ENCODE measurements at regions not wholly inside any gene's neighbourhood (a gene's known extent, or its start where the extent isn't known, plus 50 kb on each side); places are given as distances from the start of the nearest gene placed in this dataset.
"Not testable (repeated sequence)": the region's sequence is repeated elsewhere in the genome, so short reads cannot be mapped to it uniquely, and the experiment has no call there.

DNA sequence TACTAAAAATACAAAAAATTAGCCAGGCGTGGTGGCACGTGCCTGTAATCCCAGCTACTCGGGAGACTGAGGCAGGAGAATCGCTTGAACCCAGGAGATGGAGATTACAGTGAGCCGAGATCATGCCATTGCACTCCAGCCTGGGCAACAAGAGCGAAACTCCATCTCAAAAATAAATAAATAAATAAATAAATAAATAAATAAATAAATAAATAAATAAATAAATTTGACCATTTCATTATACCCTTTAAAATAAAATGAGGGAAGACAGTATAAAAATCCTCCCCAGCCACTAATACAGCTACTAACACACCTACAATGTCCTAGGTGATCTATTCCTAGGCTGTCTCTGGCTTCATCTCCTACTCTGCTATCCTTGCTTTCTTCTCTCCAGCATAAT, 562.8 kb downstream of the ZBBX start:
- not testable (repeated sequence) for DNase-seq

DNA sequence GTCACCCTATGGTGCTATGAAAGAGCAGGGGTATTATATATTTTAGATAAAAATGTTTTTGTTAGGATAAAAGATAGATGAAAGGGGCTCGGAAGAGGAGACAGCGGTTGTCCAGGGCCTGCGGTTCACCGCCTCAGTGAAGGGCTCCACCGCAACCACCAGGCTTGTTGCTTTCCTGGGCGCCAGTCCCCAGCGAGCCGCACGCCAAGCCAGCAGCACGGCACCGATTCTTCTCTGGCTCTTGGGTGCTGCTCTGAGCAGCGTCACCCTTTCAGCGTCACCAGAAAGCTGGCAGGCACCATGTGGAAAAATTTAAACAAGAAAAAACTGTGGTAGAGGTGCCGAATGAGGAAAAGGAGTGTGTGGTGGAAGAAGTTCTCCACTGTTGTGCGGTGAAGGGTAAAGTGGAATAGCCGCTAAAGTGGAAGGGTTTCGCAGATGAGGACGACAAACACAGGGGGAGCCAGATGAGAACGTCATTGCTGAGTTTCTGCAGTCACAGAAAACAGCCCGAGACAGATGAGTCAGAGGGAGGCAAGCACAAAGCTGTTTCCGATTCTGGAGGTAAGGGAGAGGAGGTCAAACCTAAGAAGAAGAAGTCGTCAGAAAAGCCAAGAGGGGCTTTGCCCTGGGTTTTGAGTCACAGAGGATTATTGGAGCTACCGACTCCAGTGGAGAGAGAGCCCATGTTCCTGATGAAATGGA, 569.2 kb downstream of the ZBBX start:
- DNase-seq = no peak

DNA sequence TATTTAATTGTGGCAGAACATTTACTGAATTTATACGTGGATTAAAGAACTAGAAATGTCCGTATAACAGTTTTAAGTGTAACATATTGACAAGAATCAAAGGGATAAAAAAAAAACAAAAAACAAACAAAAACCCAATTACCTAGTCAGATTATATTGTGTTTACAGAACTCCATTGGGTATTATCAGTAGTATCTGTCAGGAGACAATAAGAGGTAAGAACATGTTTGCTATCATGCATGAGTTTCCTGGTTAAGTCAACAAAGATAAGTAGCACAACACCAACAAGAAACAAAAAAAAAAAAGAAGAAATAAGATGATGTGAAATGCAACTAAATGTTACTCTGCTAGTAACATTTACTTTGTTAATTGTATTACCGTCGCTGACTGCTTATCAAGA, 570.6 kb downstream of the ZBBX start:
- DNase-seq = no peak

DNA sequence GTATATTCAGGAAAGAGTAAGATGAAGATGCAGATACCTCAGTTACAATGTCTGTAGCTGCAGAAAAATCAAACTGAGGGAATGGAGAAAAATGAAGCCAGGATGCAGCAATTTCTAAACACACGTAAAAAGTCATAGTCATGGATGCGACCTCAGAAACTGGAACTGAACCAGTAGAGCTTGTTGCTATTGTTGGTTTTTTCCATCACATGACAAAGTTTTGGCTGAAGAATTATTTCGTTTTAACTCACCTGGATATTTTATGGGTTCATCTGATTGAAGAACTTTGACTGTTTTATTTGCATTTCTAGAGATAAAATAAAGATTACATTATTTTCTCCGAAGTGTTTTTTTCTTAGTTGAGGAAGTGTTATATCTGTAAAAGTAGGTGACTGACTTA, 591.2 kb downstream of the ZBBX start:
- DNase-seq = no peak

DNA sequence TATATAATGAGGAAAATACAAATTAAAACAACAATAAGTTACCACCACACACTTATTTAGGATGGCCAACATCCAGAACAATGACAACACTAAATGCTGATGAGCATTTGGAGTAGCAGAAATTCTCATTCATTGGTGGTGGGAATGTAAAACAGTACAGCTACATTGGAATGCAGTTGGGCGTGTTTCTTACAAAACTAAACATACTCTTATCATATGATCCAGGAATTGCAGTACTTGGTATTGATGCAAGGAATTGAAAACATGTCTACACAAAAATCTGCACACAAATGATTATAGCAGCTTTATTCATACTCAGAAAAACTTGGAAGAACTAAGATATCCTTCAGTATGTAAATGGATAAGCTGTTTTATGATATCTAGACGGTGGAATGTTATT, 594.2 kb downstream of the ZBBX start:
- DNase-seq = no peak

DNA sequence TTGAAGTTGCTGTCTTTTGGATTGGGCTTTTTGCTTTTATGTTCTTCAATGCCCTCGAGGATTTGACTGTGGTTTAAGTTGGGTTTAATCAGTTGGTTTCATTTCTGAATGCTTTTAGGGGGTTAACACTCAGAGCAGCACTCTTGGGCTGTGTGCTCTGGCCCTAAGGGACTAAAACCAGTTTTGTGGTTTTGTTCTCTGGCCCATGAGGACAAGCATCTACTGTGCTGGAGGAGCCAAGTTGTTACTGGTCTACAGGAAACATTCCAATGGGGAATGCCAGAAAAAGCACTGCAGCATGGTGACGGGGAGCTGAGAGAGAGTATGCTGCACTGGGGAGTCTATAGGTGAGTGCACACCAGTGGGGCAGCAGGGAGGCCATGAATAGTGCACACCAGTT, 596.9 kb downstream of the ZBBX start:
- no peak for DNase-seq

DNA sequence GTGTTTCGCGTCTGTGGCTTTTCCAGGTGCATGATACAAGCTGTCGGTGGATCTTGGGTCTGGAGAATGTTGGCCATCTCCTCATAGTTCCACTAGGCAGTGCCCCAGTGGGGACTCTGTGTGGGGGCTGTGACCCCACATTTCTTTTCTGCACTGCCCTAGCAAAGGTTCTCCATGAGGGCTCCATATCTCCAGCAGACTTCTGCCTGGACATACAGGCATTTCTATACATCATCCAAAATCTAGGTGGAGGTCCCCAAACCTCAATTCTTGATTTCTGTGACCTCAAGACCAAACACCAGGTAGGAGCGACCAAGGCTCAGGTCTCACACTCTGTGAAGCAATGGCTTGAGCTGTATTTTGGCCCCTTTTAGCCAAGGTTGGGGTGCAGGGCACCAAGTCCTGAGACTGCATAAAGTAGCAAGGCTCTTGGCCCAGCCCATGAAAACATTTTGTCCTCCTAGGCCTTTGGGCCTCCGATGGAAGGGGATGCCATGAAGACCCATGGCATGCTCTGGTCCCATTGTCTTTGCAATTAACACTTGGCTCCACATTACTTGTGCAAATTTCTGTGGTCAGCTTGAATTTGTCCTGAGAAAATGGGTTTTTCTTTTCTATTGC, 615.3 kb downstream of the ZBBX start:
- DNase-seq = no peak

DNA sequence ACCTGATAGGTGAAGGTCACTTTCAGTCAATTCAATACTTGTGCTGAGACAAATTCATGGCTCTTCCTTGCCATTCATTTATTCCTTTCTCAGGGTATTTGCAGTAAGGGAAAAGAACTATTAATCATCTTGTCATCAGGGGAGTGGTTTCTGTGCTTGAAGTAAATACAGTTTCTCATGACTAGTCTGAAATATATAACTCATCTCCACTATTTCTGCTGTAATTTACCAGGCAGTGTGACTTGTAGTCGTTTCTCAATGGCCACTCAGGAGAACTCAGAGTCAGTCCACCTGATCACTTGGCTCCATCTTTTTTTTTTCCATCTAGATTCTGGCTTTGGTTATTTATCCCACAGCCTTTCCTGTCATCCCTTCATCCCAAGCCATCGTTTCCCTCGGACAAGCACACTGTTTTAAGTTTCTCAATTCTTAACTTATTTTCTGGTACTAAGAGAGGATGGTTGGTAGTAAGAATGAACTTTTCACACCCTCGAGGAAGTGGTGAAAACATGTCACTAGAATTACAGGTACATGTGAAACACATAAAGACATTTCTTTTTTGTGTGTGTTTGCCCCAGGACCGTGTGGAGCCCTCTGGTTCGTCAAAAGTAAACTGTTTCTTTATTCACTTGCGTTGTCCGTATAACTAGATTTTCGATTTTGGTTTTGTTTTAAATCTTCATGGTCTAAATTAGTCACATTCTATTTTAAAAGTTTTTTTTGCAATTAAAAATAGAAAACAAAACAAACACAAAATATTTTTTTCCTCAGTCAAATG, 620.2 kb downstream of the ZBBX start:
- no peak for DNase-seq

DNA sequence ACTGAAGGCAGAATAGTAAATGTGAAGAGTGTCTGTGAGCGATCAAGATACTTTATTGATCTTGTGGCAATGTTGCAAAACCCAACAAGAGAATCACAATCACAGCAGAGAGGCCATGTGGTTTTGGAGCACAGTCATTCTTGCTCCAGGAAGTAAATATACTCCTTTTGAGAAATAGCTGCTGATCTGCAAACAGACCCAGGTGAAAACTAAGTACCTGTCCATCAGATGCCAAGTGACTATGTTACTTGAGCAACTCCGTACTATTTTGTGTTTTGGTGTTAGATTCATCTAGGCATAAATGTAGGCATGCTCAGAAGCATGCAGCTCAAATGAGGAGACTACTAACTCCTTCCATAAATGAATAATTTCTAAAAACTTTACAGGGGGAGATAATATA, 627.9 kb downstream of the ZBBX start:
- no peak for DNase-seq

DNA sequence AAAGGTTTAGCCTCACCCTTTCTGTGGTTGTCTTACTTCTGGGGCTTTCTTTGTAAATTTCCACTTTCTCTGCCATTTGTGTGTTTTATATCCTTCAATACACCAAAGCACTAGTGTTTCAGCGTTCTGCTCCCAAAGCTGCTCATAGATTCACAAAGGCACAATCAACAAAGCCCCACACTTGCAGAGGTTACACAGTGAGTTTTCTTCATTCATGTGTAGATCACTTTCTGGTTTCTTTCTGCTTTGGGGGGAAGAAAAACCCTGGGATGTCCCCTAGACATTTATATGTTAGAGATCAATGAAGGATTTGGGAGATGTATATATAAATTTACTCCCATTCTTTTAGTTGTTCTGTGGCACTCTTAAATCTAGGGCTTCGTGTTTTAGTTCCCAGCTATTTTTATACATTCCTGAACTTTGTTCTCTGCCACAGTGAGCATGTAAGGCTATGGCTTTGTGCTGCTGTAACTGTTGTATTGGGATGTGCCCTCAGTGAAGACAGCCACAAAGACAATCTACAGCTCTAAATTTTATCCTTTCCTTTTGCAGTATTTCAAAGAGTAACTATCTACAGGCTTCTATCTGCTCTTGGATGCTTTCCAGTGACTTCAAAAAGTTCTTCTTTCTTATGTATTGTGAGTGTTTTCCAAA, 636.5 kb downstream of the ZBBX start:
- no peak for DNase-seq

DNA sequence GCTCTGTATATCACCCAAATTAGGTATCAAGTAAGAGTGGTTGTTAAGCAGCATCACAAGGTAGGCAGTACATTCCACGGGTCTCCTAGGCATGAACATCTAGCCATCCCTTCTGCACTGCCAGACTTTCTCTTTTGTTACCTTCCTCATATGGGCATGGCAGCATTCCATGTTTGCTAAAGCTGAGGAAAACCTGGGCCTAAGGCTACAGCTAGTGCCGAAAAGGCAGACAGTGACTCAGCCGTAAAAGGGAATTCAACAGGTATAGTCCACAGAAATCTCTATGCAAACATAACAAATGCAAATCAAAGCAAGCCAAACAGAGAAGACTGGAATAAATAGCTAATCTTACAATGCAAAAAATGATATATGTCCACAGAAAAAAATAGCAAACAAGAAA, 645.4 kb downstream of the ZBBX start:
- DNase-seq = no peak

DNA sequence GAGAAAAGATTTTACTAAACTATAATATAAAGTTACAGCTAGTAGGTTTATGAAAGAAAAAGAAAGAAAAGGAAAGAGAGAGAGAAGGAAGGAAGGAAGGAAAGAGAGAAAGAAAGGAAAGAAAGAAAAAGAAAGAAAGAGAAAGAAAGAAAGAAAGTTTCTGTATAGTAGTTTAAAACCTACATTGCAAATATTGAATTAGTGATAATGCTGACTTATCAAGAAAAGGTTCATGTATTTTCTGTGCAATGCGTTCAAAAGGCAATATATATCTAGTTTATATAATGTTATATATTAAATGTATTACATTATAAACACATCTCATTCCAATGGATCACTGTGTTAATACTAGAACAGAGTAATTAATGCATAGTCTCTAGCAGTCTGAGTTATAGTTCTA, 648.4 kb downstream of the ZBBX start:
- no peak for DNase-seq

DNA sequence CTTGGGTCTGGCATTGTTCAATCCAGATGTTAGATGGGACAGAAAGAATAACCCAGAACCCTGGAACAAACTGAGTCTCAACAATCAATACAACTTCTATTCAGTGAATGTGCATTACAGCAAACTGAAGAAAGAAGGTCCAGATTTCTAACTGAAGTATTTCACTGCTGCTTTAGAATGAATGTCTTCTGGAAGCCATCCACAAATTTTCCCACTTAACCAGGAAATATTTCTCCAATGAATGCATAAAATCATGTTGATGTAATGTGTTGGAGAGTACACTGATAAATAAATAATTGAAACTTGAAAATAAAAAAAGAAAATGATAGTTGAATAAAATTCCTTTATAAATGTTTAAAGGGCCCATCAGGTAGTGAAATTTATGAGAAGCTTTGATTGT, 658.6 kb downstream of the ZBBX start:
- DNase-seq = no peak

DNA sequence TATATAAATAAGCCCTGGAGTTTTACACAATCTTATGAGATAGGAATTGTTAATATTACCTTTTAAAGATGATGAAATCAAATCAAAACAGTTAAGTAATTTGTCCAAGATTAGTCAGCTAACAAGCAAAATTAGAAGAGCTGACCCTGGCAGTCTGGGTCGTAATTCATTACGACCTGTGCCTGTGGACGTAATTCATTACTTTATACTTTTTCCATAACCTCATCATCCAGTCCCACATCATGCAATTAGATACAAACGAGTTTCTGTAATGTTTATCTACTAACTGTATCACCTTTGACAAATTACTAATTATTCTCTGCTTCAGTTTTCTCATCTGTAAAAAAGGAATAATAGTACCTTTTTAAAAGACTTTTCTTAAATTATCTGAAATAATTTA, 665.9 kb downstream of the ZBBX start:
- DNase-seq = no peak

DNA sequence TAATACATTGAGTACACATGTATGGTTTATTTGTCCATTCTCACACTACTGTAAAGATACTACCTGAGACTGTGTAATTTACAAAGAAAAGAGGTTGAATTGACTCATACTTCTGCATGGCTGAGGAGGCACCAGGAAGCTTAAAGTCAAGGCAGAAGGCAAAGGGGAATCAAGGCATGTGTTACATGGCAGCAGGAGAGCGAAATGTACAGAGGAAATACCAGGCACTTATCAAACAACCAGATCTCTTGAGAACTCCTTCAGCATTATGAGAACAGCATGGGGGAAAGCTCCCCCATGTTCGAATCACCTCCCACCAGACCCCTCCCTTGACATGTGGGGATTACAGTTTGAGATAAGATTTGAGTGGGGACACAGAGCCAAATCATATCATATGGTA, 666.3 kb downstream of the ZBBX start:
- no peak for DNase-seq

DNA sequence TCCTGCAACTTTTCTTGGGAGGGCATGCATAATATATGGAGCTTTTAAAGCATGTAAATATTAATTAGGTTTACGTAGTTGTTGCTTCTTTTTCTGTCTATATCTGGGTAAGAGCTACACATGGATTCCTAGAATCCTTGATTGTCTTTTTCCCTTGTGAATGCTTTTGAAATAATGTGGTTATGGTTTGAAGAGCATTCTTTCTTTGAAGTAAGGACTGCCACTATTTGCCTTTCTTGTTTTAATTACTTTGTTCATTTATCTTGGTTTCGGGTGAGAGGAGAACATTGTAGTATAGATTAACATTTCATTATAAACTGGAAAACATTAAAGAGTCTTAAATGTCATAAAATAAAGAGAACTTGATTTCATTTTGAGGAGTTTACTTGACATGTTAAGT, 674.0 kb downstream of the ZBBX start:
- no peak for DNase-seq

DNA sequence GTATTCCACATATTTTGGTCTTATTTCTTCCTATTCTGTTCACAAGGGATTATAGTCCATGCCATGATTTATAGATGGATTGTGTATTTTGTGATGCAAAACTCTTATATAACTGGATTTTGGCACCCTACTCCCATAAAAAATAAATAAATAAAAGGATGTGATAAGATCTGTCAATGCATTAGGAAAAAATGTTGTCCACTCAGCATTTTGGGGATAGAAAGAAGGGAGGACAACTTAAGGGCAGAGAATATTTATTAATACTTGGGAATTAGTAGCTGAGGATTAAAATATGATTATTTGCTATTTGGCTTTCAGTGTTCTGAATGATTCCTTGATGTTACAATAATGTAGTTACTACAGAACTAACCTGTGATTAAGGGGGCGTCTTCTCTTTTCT, 682.6 kb downstream of the ZBBX start:
- no peak for DNase-seq

DNA sequence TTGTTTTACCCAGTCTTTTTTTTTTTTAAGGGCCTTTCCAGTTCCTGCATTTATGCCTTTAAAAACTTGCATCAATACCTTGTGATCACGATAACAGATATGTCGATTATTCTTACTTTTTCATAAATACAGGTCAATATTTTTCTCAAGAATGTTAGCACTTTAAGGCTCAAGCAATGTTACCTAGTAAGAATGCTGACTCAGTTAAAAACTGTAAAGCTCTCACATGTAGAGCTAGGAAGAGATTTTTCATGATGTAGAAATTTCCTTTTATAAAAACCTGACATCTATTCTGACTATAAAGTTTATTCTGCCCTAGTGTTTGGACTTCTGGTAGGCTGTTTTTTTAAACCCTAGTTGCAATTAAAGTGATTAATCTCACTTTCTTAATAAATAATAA, 684.0 kb downstream of the ZBBX start:
- DNase-seq = no peak

DNA sequence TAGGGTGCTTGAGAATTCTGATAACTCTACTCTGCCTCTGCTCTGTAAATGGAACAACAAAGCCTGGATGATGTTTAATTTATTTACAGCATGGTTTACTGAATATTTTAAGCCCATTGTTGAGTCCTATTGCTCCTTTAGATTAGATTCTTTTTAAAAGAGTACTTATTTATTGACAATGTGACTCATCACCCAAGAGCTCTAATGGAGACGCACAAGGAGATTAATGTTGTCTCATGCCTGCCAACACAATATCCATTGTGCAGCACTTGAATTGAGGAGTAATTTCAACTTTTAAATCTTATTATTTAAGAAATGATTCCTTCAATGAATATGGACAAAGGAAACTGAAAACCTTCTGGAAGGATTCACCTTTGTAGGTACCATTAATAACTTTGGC, 691.4 kb downstream of the ZBBX start:
- DNase-seq = no peak

DNA sequence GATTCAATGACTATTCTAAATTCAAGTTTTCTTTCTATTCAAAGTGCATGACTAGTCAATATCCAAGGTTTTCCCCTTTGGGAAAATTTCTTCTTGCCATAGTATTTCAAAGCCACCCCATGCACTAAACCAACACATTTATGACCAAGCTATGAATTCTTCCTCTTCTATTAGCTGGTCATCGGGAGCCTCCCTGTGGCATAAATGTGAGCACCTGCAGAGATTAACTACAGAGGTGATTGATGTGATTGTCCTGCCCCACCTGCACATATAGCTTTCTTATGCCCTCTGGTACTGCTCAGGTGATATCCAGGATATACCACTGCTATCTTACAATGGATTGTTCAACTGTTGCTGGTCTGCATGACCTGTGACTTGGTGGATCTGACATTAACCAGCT, 694.9 kb downstream of the ZBBX start:
- DNase-seq = no peak

DNA sequence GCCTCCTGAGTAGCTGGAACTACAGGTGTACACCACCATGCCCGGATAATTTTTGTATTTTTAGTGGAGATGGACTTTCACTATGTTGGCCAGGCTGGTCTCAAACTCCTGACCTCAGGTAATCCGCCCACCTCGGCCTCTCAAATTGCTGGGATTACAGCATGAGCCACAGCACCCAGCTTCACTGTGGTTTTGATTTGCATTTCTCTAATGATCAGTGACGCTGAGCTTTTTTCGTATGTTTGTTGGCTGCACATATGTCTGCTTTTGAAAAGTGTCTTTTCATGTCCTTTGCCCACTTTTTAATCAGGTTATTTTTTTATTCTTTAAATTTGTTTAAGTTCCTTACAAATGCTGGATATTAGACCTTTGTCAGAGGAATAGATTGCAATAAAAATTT, 696.0 kb downstream of the ZBBX start:
- not testable (repeated sequence) for DNase-seq

DNA sequence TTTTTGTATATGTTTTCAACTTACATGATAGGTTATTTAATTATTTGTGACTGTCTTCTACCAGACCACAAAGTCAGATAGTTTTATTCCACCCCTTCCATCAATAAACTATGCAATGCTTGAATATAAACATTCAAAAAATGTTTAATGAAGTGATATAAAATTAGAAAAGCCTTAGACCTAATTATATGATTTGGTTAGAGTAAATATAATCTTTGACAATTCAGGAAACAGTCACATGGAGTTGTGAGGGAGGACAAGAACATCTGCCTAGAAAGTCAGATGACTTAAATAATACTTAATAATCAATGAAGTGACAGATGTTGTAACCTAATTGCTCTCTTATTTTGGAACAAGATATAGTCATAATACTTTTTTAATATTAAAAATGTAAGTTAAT, 710.3 kb downstream of the ZBBX start:
- DNase-seq = no peak

DNA sequence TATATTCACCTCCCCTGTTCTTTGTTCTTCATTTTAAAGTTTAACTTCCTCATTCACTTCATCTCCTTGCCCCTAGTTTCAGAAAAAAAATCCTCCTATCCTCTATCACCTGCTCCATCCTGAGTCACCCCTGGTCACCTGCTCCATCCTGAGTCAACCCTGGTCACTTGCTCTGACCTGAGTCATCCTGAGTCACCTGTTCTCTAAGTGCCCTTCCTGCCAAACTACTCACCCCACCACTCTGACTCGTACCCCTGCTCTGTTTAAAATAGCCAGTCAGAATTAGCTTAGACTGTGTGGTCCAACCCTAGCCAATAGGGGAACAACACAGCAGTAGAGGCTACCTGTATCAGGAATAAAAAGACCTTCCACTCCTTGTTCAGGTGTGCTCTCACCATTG, 716.9 kb downstream of the ZBBX start:
- DNase-seq = no peak

DNA sequence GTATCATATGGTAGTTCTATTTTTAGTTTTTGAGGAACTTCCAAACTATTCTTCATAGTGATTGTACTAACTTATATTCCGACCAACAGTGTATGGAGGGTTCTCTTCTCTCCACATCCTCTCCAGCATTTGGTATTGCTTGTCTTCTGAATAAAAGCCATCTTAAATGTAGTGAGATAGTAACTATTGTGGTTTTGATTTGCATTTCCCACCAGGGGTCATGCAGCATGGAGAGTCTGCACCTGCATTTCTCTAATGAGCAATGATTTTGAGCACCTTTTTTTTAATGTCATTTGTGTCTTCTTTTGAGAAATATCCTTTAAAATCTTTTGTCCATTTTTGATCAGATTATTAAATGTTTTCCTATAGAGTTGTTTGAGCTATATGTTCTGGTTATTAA, 718.5 kb downstream of the ZBBX start:
- DNase-seq = no peak
